Neural progenitor cell (in vitro differentiated cells): ENCODE measurements at regions not wholly inside any gene's neighbourhood (a gene's known extent, or its start where the extent isn't known, plus 50 kb on each side); places are given as distances from the start of the nearest gene placed in this dataset.

ENCODE experiments used
- DNase-seq: peaks from one replicate; pipeline ENCODE4 v3.0.0-alpha.2; 2016; ENCODE audit warnings: low spot score
- H2AFZ ChIP-seq: fragments of 200-600 bp; sonication (generic); replicated peaks from 2 replicates; pipeline ENCODE4 v1.6.1; 2016; ENCODE audit warnings: antibody characterized with exemption
- H3F3A ChIP-seq: fragments of 200-600 bp; sonication (generic); 2 replicates; pipeline ENCODE4 v1.6.1; 2016; ENCODE audit warnings: antibody characterized with exemption, low read depth
- H3K27ac ChIP-seq: fragments of 200-600 bp; sonication (generic); 2 replicates; pipeline ENCODE4 v1.5.1; 2016; ENCODE audit warnings: mild to moderate bottlenecking
- H3K27me3 ChIP-seq: fragments of 200-600 bp; sonication (generic); 2 replicates; pipeline ENCODE4 v1.6.1; 2016; ENCODE audit warnings: mild to moderate bottlenecking, moderate library complexity
- H3K36me3 ChIP-seq: fragments of 200-600 bp; sonication (generic); 2 replicates; pipeline ENCODE4 v1.5.1; 2016
- H3K4me1 ChIP-seq: fragments of 200-600 bp; sonication (generic); 2 replicates; pipeline ENCODE4 v1.6.1; 2016; ENCODE audit warnings: mixed run types
- H3K4me2 ChIP-seq: fragments of 200-600 bp; sonication (generic); 2 replicates; pipeline ENCODE4 v1.6.1; 2016
- H3K4me3 ChIP-seq: fragments of 200-600 bp; sonication (generic); 2 replicates; pipeline ENCODE4 v1.5.1; 2016
- H3K79me2 ChIP-seq: fragments of 200-600 bp; sonication (generic); 2 replicates; pipeline ENCODE4 v1.6.1; 2016; ENCODE audit warnings: low read depth
- H3K9ac ChIP-seq: fragments of 200-600 bp; sonication (generic); 2 replicates; pipeline ENCODE4 v1.6.1; 2016
- H3K9me3 ChIP-seq: fragments of 200-600 bp; sonication (generic); 2 replicates; pipeline ENCODE4 v1.5.1; 2016; ENCODE audit warnings: low read depth
- H4K20me1 ChIP-seq: fragments of 200-600 bp; sonication (generic); 2 replicates; pipeline ENCODE4 v1.6.1; 2016; ENCODE audit warnings: low read depth
- H3K27ac Mint-ChIP-seq: 3 replicates; pipeline ENCODE4 v1.8.0; 2021; ENCODE audit warnings: mixed read lengths
- H3K27me3 Mint-ChIP-seq: 2 replicates; pipeline ENCODE4 v1.8.0; 2022; ENCODE audit warnings: low read depth, mild to moderate bottlenecking, inconsistent platforms, moderate library complexity, mixed read lengths; ENCODE audit not compliant: insufficient read depth
- H3K36me3 Mint-ChIP-seq: 3 replicates; pipeline ENCODE4 v1.8.0; 2021; ENCODE audit warnings: mixed read lengths
- H3K4me1 Mint-ChIP-seq: 3 replicates; pipeline ENCODE4 v1.8.0; 2021; ENCODE audit warnings: mixed read lengths
- H3K4me3 Mint-ChIP-seq: 3 replicates; pipeline ENCODE4 v1.8.0; 2021; ENCODE audit warnings: mild to moderate bottlenecking, moderate library complexity, mixed read lengths
- H3K9me3 Mint-ChIP-seq: 3 replicates; pipeline ENCODE4 v1.8.0; 2020; ENCODE audit warnings: mixed read lengths
- CTCF ChIP-seq: fragments of 200-600 bp; sonication (generic); IDR thresholded peaks from 2 replicates; pipeline ENCODE4 v1.5.1; 2017; ENCODE audit warnings: antibody characterized with exemption, mild to moderate bottlenecking
- EZH2 ChIP-seq: fragments of 200-600 bp; sonication (generic); IDR thresholded peaks from 2 replicates; pipeline ENCODE4 v1.6.1; 2017; ENCODE audit warnings: antibody characterized with exemption, mild to moderate bottlenecking, moderate library complexity
- EZH2phosphoT487 ChIP-seq: fragments of 200-600 bp; sonication (generic); IDR thresholded peaks from 2 replicates; pipeline ENCODE4 v1.6.1; 2017; ENCODE audit warnings: antibody characterized with exemption

DNA sequence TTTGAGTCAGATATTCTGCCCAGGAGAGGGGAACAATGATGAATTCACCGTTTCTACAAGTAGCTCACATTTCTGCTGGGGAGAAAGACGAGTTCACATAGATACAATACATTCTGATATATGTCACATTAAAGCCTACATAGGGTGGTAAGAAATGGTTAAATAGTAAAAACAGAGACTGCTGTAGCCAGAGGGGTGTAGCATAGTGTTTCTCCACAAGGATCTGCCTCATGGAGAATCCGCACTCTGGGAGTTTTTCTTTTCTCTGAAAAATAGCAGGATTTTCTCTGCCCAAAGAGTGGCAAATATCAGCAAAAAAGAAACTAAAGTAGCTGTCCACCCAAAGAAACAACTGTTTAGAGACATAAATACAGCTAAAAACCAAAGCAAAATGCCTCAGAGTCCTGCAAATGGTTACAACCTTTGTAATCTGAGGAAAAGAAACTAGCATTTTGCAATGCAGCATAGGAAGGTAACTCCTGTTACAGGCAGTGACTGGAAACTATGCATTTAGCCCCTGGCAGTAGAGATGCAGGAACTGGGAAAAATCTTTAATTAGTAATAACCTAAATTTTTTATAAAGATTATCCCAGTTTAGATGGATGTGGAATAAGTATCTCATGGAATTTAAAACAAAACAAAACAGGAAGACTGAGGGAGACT is 1126.7 kb upstream of the ADGRL2 start:
- no peak overlapping the region for H3K9ac ChIP-seq
- TF ChIP-seq CTCF (no peak), EZH2 (no peak), EZH2phosphoT487 (no peak)
- H3K9me3 ChIP-seq, result no peaks in the 10 kb centered on the region
- peak overlapping the region; percentile 84 for H3K27ac ChIP-seq
- H4K20me1 ChIP-seq, result no peaks in the 10 kb centered on the region
- no peaks in the 10 kb centered on the region for H3K36me3 Mint-ChIP-seq
- H3K27me3 ChIP-seq, result no peaks in the 10 kb centered on the region
- peak overlapping the region; percentile 56 for H3K4me2 ChIP-seq
- H2AFZ ChIP-seq, result peak overlapping the region; percentile 100
- peaks cover 25% of the 10 kb centered on the region for H3K4me1 Mint-ChIP-seq
- H3K36me3 ChIP-seq, result no peaks in the 10 kb centered on the region
- H3K4me1 ChIP-seq, result peaks cover 22% of the 10 kb centered on the region
- no peaks in the 10 kb centered on the region for H3K79me2 ChIP-seq
- H3F3A ChIP-seq, result no peaks in the 10 kb centered on the region
- DNase-seq, result peak; percentile 3
- no peaks in the 10 kb centered on the region for H3K9me3 Mint-ChIP-seq
- H3K27ac Mint-ChIP-seq, result peak overlapping the region; percentile 90
- H3K27me3 Mint-ChIP-seq, result no peaks in the 10 kb centered on the region
- no peak overlapping the region for H3K4me3 Mint-ChIP-seq
- H3K4me3 ChIP-seq, result no peak overlapping the region

DNA sequence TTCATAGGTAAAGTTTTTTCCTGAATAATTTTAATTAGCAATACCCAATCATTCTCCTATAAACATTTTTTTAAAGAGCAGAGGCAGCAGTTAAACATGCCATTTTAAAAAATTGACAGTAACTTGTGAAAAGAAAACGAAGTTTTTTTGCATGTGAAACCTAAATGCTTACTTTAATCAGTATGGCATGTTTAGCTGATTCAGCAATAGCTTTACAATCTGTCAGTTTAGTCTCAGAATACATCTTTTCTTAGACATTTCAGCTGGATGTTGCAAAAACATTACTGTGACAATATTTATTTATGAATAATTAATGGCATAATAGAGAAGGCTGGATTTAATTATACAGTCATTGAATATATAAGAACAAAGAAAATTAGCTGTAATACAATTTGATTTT is 1132.4 kb upstream of the ADGRL2 start:
- Histone ChIP-seq H4K20me1 (no peaks in the 10 kb centered on the region), H3K4me3 (no peak overlapping the region), H2AFZ (peak overlapping the region; percentile 71), H3K79me2 (no peaks in the 10 kb centered on the region), H3F3A (no peaks in the 10 kb centered on the region), H3K4me1 (peaks cover 3% of the 10 kb centered on the region), H3K27ac (no peak overlapping the region), H3K4me2 (no peak overlapping the region), H3K36me3 (no peaks in the 10 kb centered on the region), H3K27me3 (no peaks in the 10 kb centered on the region), H3K9me3 (no peaks in the 10 kb centered on the region), H3K9ac (no peak overlapping the region)
- Mint-ChIP-seq H3K27me3 (no peaks in the 10 kb centered on the region), H3K36me3 (no peaks in the 10 kb centered on the region), H3K4me1 (peaks cover 4% of the 10 kb centered on the region), H3K9me3 (no peaks in the 10 kb centered on the region), H3K4me3 (no peak overlapping the region), H3K27ac (no peak overlapping the region)
- no peak for DNase-seq
- TF ChIP-seq EZH2, result no peak
- no peak for TF ChIP-seq CTCF
- no peak for TF ChIP-seq EZH2phosphoT487

DNA sequence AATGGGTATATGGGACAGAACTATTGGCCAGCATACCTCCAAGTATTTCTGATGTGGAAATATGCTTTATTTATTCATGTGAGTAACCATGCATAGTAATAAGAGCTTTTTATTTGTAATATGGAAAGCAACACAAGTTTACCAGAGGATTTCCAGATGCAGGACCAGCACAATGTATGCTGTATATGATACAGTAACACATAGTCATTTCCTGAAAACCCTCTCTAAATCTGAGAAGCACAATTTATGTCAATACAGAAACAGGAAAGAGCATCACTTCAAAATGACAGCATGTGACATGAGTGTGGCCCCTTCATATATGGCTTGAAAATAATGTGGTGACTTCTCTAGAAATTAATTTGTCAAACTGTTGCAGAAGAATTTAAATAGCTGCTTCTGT is 1134.7 kb upstream of the ADGRL2 start:
- Histone ChIP-seq H3F3A (no peaks in the 10 kb centered on the region), H3K79me2 (no peaks in the 10 kb centered on the region), H3K36me3 (no peaks in the 10 kb centered on the region), H3K9ac (no peak overlapping the region), H3K4me3 (no peak overlapping the region), H2AFZ (no peak overlapping the region), H3K27ac (no peak overlapping the region), H4K20me1 (no peaks in the 10 kb centered on the region), H3K4me1 (peaks cover 3% of the 10 kb centered on the region), H3K27me3 (no peaks in the 10 kb centered on the region), H3K9me3 (no peaks in the 10 kb centered on the region), H3K4me2 (no peak overlapping the region)
- no peak for DNase-seq
- Mint-ChIP-seq H3K27ac (no peak overlapping the region), H3K4me1 (peaks cover 4% of the 10 kb centered on the region), H3K4me3 (no peak overlapping the region), H3K36me3 (no peaks in the 10 kb centered on the region), H3K9me3 (no peaks in the 10 kb centered on the region), H3K27me3 (peaks cover 2% of the 10 kb centered on the region)
- TF ChIP-seq CTCF, result no peak
- no peak for TF ChIP-seq EZH2phosphoT487
- no peak for TF ChIP-seq EZH2
